ENCODE measurements at regions not wholly inside any gene's neighbourhood (a gene's known extent, or its start where the extent isn't known, plus 50 kb on each side); places are given as distances from the start of the nearest gene placed in this dataset.

GRCh38 chr15:37586011-37586583 lies 348.3 kb upstream of the TMCO5A start:
- no peak for DNase-seq

- DNase-seq, result no peak
Observed at GRCh38 chr15:37586976-37587375, 347.5 kb upstream of the TMCO5A start.

GRCh38 chr15:37594417-37594816 lies 340.0 kb upstream of the TMCO5A start:
- DNase-seq, result no peak

- no peak for DNase-seq
Observed at GRCh38 chr15:37595426-37595970, 338.9 kb upstream of the TMCO5A start.

- DNase-seq, result no peak
Observed at GRCh38 chr15:37599156-37599555, 335.3 kb upstream of the TMCO5A start.

GRCh38 chr15:37616215-37616614 lies 318.2 kb upstream of the TMCO5A start:
- no peak for DNase-seq

GRCh38 chr15:37618353-37618752 lies 316.1 kb upstream of the TMCO5A start:
- no peak for DNase-seq

- DNase-seq, result no peak
Observed at GRCh38 chr15:37619358-37620042, 314.9 kb upstream of the TMCO5A start.

GRCh38 chr15:37625576-37625975 lies 308.9 kb upstream of the TMCO5A start:
- no peak for DNase-seq

- no peak for DNase-seq
Observed at GRCh38 chr15:37628507-37628906, 305.9 kb upstream of the TMCO5A start.

- DNase-seq, result no peak
Observed at GRCh38 chr15:37636736-37637135, 297.7 kb upstream of the TMCO5A start.

- no peak for DNase-seq
Observed at GRCh38 chr15:37638116-37638515, 296.3 kb upstream of the TMCO5A start.

- no peak for DNase-seq
Observed at GRCh38 chr15:37638691-37639090, 295.7 kb upstream of the TMCO5A start.

- DNase-seq, result no peak
Observed at GRCh38 chr15:37652646-37653417, 281.6 kb upstream of the TMCO5A start.

GRCh38 chr15:37678124-37678523 lies 256.3 kb upstream of the TMCO5A start:
- no peak for DNase-seq

GRCh38 chr15:37679627-37680026 lies 254.8 kb upstream of the TMCO5A start:
- no peak for DNase-seq

GRCh38 chr15:37682304-37682703 lies 252.1 kb upstream of the TMCO5A start:
- no peak for DNase-seq

- no peak for DNase-seq
Observed at GRCh38 chr15:37691911-37692310, 242.5 kb upstream of the TMCO5A start.

- no peak for DNase-seq
Observed at GRCh38 chr15:37693926-37694325, 240.5 kb upstream of the TMCO5A start.

GRCh38 chr15:37695719-37696118 lies 238.7 kb upstream of the TMCO5A start:
- DNase-seq, result no peak

GRCh38 chr15:37698679-37699078 lies 235.8 kb upstream of the TMCO5A start:
- DNase-seq, result no peak

- no peak for DNase-seq
Observed at GRCh38 chr15:37701230-37701629, 233.2 kb upstream of the TMCO5A start.

- no peak for DNase-seq
Observed at GRCh38 chr15:37709669-37710068, 224.8 kb upstream of the TMCO5A start.

- no peak for DNase-seq
Observed at GRCh38 chr15:37715101-37715500, 219.3 kb upstream of the TMCO5A start.
